BLaER1 (cell line): ENCODE measurements at regions not wholly inside any gene's neighbourhood (a gene's known extent, or its start where the extent isn't known, plus 50 kb on each side); places are given as distances from the start of the nearest gene placed in this dataset.
A peak's percentile ranks its signal among the peaks of the same experiment; 100 is the strongest.

Experiments
- H3K27ac ChIP-seq: shearing (Covaris generic); formaldehyde crosslinking; 2 replicates; pipeline ENCODE4 v1.8.1; 2022
- H3K27me3 ChIP-seq: shearing (Covaris generic); formaldehyde crosslinking; 2 replicates; pipeline ENCODE4 v1.8.1; 2022
- H3K36me3 ChIP-seq: shearing (Covaris generic); formaldehyde crosslinking; 2 replicates; pipeline ENCODE4 v1.8.1; 2022
- H3K4me1 ChIP-seq: shearing (Covaris generic); formaldehyde crosslinking; 2 replicates; pipeline ENCODE4 v1.8.1; 2022
- H3K4me2 ChIP-seq: shearing (Covaris generic); formaldehyde crosslinking; 2 replicates; pipeline ENCODE4 v1.8.1; 2022
- H3K4me3 ChIP-seq: shearing (Covaris generic); formaldehyde crosslinking; 2 replicates; pipeline ENCODE4 v1.8.1; 2022
- H3K9ac ChIP-seq: shearing (Covaris generic); formaldehyde crosslinking; 2 replicates; pipeline ENCODE4 v1.8.1; 2022
- H3K9me3 ChIP-seq: shearing (Covaris generic); formaldehyde crosslinking; 2 replicates; pipeline ENCODE4 v1.8.1; 2022
- H4K20me1 ChIP-seq: shearing (Covaris generic); formaldehyde crosslinking; 2 replicates; pipeline ENCODE4 v1.8.1; 2022
- Cebpa-rat ChIP-seq: shearing (Covaris generic); IDR thresholded peaks from 2 replicates; pipeline ENCODE4 v1.8.1; 2022

DNA sequence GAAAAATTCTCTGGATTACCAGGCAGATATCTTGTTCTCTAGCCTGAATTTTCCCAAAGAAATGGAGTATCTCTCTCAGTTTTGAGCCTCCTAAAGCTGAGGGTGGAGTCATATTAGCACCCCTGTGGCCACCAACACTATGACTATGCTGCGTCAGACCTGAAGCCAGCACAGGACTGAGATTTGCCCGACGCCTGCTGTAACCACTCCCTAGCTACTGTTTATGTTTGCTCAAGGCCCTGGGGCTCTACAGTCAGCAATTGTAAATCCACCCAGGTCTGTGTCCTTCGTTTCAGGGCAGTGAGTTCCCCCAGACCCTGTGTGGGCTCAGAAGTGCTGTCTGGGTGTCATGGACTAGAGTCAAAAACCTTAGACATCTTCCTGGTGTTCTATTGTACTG, 61.4 kb downstream of the ZXDA start:
- Histone ChIP-seq H3K9me3 (peaks cover 9% of the 10 kb centered on the region), H3K4me1 (no peaks in the 10 kb centered on the region), H3K4me3 (no peak overlapping the region), H3K4me2 (no peak overlapping the region), H3K27ac (no peak overlapping the region), H3K9ac (no peak overlapping the region), H4K20me1 (no peaks in the 10 kb centered on the region), H3K36me3 (no peaks in the 10 kb centered on the region), H3K27me3 (peaks cover 7% of the 10 kb centered on the region; the same call in 1 of the 2 replicates)
- TF ChIP-seq Cebpa-rat, result no peak

GRCh38 chrX:57822818-57823217, 87.4 kb downstream of the ZXDA start:
- Histone ChIP-seq H3K4me2 (no peak overlapping the region), H3K9ac (no peak overlapping the region), H3K27me3 (no peaks in the 10 kb centered on the region), H4K20me1 (no peaks in the 10 kb centered on the region), H3K4me1 (no peaks in the 10 kb centered on the region), H3K36me3 (no peaks in the 10 kb centered on the region), H3K4me3 (no peak overlapping the region), H3K9me3 (no peaks in the 10 kb centered on the region), H3K27ac (no peak overlapping the region)
- TF ChIP-seq Cebpa-rat, result no peak

GRCh38 chrX:57822398-57822797, 87.9 kb downstream of the ZXDA start:
- H3K4me1 ChIP-seq, result no peaks in the 10 kb centered on the region
- no peak overlapping the region for H3K4me3 ChIP-seq
- peak overlapping the region; percentile 40 for H3K4me2 ChIP-seq
- no peak overlapping the region for H3K9ac ChIP-seq
- no peaks in the 10 kb centered on the region for H3K36me3 ChIP-seq
- H3K27ac ChIP-seq, result no peak overlapping the region
- H3K9me3 ChIP-seq, result no peaks in the 10 kb centered on the region
- no peak for TF ChIP-seq Cebpa-rat
- no peaks in the 10 kb centered on the region for H4K20me1 ChIP-seq
- no peaks in the 10 kb centered on the region for H3K27me3 ChIP-seq

- no peak overlapping the region for H3K4me3 ChIP-seq
Observed at GRCh38 chrX:57821703-57822387, 88.4 kb downstream of the ZXDA start.

DNA sequence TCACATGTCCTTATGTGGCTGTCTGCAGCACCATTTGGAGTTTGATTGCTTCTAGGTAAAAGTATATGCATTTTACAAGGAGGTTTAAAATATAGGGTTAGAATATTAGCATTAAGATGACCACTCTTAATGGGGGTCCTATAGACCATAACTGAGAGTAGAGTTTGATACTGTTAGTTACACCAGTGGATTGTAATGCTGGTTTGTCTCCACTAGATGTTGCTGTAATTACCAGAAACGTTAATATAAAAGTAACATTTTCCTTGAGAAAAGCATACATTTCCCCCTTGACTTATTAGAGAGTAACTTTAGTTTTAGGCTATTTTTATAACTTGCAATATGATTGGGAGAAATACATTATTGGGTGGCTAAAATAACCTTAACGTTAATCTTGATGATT, 93.0 kb downstream of the ZXDA start:
- no peak overlapping the region for H3K4me2 ChIP-seq
- H3K9ac ChIP-seq, result no peak overlapping the region
- 0 out of 2 replicates have a peak, but pooled peaks cover 15% of the 10 kb centered on the region for H3K27me3 ChIP-seq
- no peak for TF ChIP-seq Cebpa-rat
- no peak overlapping the region for H3K27ac ChIP-seq
- no peak overlapping the region for H3K4me3 ChIP-seq
- H3K9me3 ChIP-seq, result no peaks in the 10 kb centered on the region
- H3K4me1 ChIP-seq, result no peaks in the 10 kb centered on the region
- no peaks in the 10 kb centered on the region for H4K20me1 ChIP-seq
- no peaks in the 10 kb centered on the region for H3K36me3 ChIP-seq

More at GRCh38 chrX:57821703-57822387, 88.4 kb downstream of the ZXDA start:
- Histone ChIP-seq H3K27ac (no peak overlapping the region), H4K20me1 (no peaks in the 10 kb centered on the region), H3K9me3 (no peaks in the 10 kb centered on the region), H3K9ac (no peak overlapping the region), H3K4me1 (no peaks in the 10 kb centered on the region), H3K4me2 (peak overlapping the region; percentile 40), H3K27me3 (no peaks in the 10 kb centered on the region), H3K36me3 (no peaks in the 10 kb centered on the region)
- no peak for TF ChIP-seq Cebpa-rat

DNA sequence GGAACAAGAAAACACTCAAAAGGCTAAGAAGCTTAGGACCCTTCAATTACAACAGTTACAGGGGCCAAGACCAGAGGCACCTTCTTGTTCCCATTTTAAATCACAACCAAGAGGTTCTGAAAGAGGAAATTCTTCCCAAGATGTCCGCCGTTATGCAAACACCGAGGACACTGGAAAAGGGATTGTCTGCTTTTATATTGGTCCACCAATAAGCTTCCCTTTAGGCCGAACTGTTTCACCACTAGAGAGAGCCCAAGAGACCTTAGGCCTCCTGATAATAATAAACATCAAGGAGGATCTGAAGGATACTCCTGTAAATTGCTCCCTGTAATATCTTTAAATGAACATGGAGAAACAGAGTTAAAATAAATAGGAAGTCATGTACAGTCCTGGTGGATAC, 92.6 kb upstream of the NLRP2B start:
- Histone ChIP-seq H3K36me3 (no peaks in the 10 kb centered on the region), H3K4me2 (no peak overlapping the region), H3K4me1 (no peaks in the 10 kb centered on the region), H3K4me3 (no peak overlapping the region), H4K20me1 (no peaks in the 10 kb centered on the region), H3K9ac (no peak overlapping the region), H3K27me3 (no peaks in the 10 kb centered on the region), H3K27ac (no peak overlapping the region), H3K9me3 (no peaks in the 10 kb centered on the region)
- TF ChIP-seq Cebpa-rat, result no peak

GRCh38 chrX:57771689-57772088, 91.6 kb upstream of the NLRP2B start:
- H3K36me3 ChIP-seq, result no peaks in the 10 kb centered on the region
- H3K27me3 ChIP-seq, result no peaks in the 10 kb centered on the region
- no peak overlapping the region for H3K27ac ChIP-seq
- no peak overlapping the region for H3K4me2 ChIP-seq
- TF ChIP-seq Cebpa-rat, result no peak
- no peaks in the 10 kb centered on the region for H3K4me1 ChIP-seq
- H3K9ac ChIP-seq, result no peak overlapping the region
- H3K4me3 ChIP-seq, result no peak overlapping the region
- H3K9me3 ChIP-seq, result no peaks in the 10 kb centered on the region
- H4K20me1 ChIP-seq, result no peaks in the 10 kb centered on the region

- peaks cover 7% of the 10 kb centered on the region; the same call in 1 of the 2 replicates for H3K9me3 ChIP-seq
- H3K9ac ChIP-seq, result no peak overlapping the region
- no peak overlapping the region for H3K27ac ChIP-seq
- H3K4me1 ChIP-seq, result no peaks in the 10 kb centered on the region
- no peaks in the 10 kb centered on the region for H4K20me1 ChIP-seq
- TF ChIP-seq Cebpa-rat, result no peak
- no peaks in the 10 kb centered on the region for H3K36me3 ChIP-seq
- H3K4me3 ChIP-seq, result no peak overlapping the region
- no peaks in the 10 kb centered on the region for H3K27me3 ChIP-seq
- H3K4me2 ChIP-seq, result no peak overlapping the region
Observed at GRCh38 chrX:57752866-57753265, 72.8 kb upstream of the NLRP2B start.

GRCh38 chrX:57741107-57741506, 61.0 kb upstream of the NLRP2B start:
- Histone ChIP-seq H3K9me3 (no peaks in the 10 kb centered on the region), H3K4me2 (no peak overlapping the region), H3K27me3 (peaks cover 26% of the 10 kb centered on the region), H3K9ac (no peak overlapping the region), H3K27ac (no peak overlapping the region), H3K4me1 (no peaks in the 10 kb centered on the region), H3K36me3 (no peaks in the 10 kb centered on the region), H4K20me1 (no peaks in the 10 kb centered on the region), H3K4me3 (no peak overlapping the region)
- no peak for TF ChIP-seq Cebpa-rat

DNA sequence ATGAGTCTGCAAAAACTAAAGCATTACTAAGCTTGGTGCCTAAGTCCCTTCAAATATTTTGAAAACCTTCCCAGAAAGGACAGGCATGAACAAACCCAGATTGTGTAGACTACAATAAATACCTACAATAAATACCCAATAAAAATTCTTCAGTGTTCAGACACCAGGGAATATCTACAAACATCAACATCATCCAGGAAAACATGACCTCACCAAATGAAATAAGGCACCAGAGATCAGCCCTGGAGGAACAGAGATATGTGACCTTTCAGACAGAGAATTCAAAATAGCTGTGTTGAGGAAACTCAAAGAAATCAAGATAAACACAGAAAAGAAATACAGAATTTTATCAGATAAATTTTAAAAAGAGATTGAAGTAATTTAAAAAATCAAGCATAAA, 57.8 kb upstream of the NLRP2B start:
- peaks cover 19% of the 10 kb centered on the region for H3K27me3 ChIP-seq
- no peaks in the 10 kb centered on the region for H4K20me1 ChIP-seq
- H3K27ac ChIP-seq, result no peak overlapping the region
- no peak overlapping the region for H3K4me3 ChIP-seq
- no peaks in the 10 kb centered on the region for H3K9me3 ChIP-seq
- no peak overlapping the region for H3K9ac ChIP-seq
- H3K36me3 ChIP-seq, result no peaks in the 10 kb centered on the region
- H3K4me2 ChIP-seq, result no peak overlapping the region
- no peaks in the 10 kb centered on the region for H3K4me1 ChIP-seq
- no peak for TF ChIP-seq Cebpa-rat
